ENCODE measurements at regions not wholly inside any gene's neighbourhood (a gene's known extent, or its start where the extent isn't known, plus 50 kb on each side); places are given as distances from the start of the nearest gene placed in this dataset.

- TF ChIP-seq POLR2A (IDR thresholded peaks at IDR 0.05) (no peak), CTCF (IDR thresholded peaks at IDR 0.05) (no peak)
These were observed 186.3 kb downstream of the TUBA3C start for GRCh38 chr13:18995259-18995873.

All from gastroesophageal sphincter (tissue), 3 donors.